ENCODE measurements at regions not wholly inside any gene's neighbourhood (a gene's known extent, or its start where the extent isn't known, plus 50 kb on each side); places are given as distances from the start of the nearest gene placed in this dataset.

DNA sequence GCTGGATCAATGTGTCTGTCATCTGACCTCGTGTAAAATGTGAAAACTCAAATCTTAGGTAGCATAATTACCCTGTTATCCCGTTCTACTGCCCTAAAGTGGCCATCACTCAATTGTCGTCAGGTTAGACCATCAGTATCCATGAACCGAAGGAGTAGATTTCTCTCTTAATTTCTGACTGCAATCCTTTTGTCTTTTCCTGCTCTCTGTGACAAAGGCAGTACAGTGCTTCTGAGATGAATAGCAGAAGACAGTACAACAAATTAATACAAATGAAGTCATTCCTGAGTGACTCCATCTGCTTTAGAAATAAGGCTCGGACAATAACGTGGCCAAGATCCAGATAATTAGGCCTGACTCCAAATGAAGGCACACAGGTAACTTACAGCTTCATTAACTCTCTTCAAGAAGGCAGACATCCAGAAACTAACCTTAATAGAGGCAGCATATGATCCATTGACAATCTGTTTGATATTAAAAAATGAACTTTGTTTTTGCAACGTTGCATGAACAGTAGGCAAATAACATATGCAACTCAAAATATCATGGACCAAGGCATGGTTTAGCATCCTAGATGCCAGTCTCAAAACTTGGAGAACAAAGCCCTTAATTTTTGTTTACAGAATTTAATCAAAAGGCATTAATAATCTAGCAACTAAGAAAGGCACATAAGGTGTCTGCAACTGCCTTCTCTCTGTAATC lies 96.7 kb upstream of the CDH20 start (continued):
- no peak for TF ChIP-seq TBP (IDR thresholded peaks at IDR 0.05; ENCODE audit: low read depth, low read length)
- no peak for TF ChIP-seq JUND (IDR thresholded peaks at IDR 0.05; ENCODE audit: low read length)
- no peak for TF ChIP-seq RAD21 (IDR thresholded peaks at IDR 0.05 in 1 of 2, conservative IDR thresholded peaks at IDR 0.05 in 1 of 2; ENCODE audit: low read depth in 2 of 2, low read length in 2 of 2)
- no peak for TF ChIP-seq SP2 (IDR thresholded peaks at IDR 0.05; ENCODE audit: low read length)
- no peak for TF ChIP-seq YY1 (IDR thresholded peaks at IDR 0.05; ENCODE audit: low read depth, low read length)

All from H1 (cell line).